Endometrium (tissue), 2 donors: ENCODE measurements at regions not wholly inside any gene's neighbourhood (a gene's known extent, or its start where the extent isn't known, plus 50 kb on each side); places are given as distances from the start of the nearest gene placed in this dataset.

Experiments used
- FAIRE-seq: peaks from 2 replicates; lab custom pipeline; 2012; peaks lifted over from hg19 to GRCh38; lab: Jason Lieb, UNC
- donor health status: control.
- donor health status: control.

DNA sequence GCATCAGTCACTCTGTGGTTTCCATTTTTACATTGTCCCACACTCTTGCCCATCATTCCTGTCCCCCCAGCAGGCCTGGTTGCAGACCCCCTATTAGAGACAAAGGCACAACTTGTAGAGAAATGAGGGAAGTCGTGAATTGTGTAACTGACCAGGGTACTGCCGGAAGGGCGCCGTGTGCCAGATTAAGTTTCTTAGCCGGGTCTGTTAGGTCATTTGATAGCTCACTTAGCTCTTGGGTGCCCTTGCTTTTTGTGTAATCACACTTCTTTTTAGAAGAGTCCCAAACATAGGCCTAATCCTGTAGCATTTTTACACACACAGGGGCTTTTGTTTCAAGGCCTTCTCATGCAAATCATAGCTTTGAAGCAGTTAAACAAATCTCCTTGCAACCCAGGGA, 87.2 kb downstream of the CTAGE1 start:
- no peak for FAIRE-seq

- FAIRE-seq: no peak
These were observed 92.3 kb downstream of the CTAGE1 start for GRCh38 chr18:22325396-22325795.

GRCh38 chr18:22324191-22325131, 93.3 kb downstream of the CTAGE1 start:
- no peak for FAIRE-seq

DNA sequence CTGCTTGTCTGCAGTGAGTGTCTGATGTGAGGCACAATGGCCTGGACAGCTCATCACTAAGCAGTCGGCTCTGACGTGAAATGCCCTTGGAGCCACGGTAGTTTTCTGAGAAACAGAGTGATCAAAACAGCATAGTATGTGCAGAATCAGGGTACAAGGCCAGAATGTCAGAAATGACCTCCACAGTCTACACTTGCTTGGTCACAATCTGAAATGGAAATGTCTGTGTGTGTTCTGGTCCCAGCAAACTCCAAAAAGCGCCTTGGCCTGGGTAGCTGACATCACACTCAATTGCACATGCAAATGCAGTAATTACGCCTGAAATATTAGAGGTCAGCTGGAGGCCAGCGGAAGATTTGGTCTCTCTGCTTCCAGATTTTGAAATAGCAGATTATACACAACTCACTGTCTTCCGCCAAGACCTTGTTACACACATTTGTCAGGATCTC, 95.4 kb downstream of the CTAGE1 start:
- FAIRE-seq: no peak

GRCh38 chr18:22320771-22321170, 96.9 kb downstream of the CTAGE1 start:
- FAIRE-seq: no peak

GRCh38 chr18:22320155-22320554, 97.6 kb downstream of the CTAGE1 start:
- FAIRE-seq: no peak

DNA sequence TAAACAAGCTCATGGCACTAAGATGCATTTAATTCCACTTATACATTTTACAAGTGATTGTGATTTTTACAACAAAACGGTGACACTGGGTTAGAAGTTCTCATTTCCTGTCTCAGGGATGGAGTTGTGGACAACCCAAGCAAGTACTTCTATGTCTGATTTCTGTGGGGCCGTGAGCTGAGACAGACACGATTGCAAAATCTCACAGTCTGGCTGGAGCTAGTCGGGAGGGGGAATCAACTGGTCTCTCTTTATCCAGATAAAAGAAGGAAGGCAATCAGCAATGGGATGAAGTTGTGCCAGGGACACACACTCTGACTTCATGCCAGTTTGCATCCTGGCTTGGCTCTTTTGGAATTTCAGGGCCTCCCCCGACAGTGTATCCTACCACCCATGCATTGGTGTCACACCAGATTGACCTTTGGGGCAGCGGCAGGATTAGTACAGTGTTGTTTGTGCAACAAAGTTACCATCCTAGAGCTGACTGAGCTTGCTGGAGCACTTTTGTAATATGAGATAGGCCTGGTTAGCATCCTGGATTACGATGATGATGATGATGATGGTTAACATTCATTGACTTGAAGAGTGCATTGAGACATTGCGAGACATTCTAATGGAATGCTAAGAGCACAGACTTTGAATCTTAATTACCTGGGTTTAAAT, 98.8 kb downstream of the CTAGE1 start:
- FAIRE-seq: no peak

GRCh38 chr18:22314420-22314819, 103.3 kb downstream of the CTAGE1 start:
- FAIRE-seq: no peak

- no peak for FAIRE-seq
These were observed 103.7 kb downstream of the CTAGE1 start for GRCh38 chr18:22314001-22314400.

- FAIRE-seq: no peak
These were observed 106.4 kb downstream of the CTAGE1 start for GRCh38 chr18:22311301-22311700.

- no peak for FAIRE-seq
These were observed 108.5 kb downstream of the CTAGE1 start for GRCh38 chr18:22309191-22309590.

- no peak for FAIRE-seq
These were observed 110.2 kb downstream of the CTAGE1 start for GRCh38 chr18:22307528-22307927.

DNA sequence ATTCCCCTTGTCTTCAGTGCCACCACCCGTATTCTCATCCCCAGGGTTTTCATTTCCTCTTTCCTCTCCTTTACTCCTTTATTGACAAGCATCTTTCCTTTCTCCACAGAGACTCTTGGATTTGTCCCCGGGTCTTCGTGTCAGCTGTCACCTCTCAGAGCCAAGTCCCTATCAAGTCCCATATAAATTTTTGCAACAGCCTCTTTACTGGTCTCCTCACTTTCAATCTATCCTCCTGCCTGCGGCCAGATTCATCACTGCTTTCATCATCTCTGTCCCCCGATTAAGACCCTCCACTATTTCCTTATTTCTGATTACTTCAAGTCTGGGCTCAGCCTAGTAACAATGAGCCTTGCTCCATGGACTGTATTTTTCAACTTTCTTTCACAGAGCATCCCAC, 113.8 kb downstream of the CTAGE1 start:
- no peak for FAIRE-seq

GRCh38 chr18:22302144-22302543, 115.6 kb downstream of the CTAGE1 start:
- FAIRE-seq: no peak

GRCh38 chr18:22300665-22301636, 116.8 kb downstream of the CTAGE1 start:
- peak; percentile 39 for FAIRE-seq

DNA sequence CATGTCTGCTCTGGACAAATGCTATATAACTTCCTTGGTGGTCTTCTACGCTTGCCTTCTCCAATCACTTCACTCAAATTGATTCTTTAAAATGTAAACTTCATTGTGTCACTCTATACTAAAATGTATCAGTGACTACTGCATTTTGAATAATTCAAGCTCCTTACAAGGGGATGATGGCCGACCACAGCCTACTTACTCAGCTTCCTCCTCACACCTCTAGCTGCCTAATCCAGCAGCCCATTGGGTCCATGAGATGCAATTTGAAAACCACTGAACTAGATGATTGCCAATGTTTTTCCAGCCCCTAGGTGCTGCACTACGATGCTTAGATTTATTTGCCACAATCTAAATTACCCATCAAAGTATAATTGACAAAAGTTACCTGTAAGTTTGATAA, 120.7 kb downstream of the CTAGE1 start:
- FAIRE-seq: no peak

- FAIRE-seq: no peak
These were observed 121.4 kb downstream of the CTAGE1 start for GRCh38 chr18:22296304-22296703.

- no peak for FAIRE-seq
These were observed 124.0 kb downstream of the GATA6 start for GRCh38 chr18:22293417-22293816.

DNA sequence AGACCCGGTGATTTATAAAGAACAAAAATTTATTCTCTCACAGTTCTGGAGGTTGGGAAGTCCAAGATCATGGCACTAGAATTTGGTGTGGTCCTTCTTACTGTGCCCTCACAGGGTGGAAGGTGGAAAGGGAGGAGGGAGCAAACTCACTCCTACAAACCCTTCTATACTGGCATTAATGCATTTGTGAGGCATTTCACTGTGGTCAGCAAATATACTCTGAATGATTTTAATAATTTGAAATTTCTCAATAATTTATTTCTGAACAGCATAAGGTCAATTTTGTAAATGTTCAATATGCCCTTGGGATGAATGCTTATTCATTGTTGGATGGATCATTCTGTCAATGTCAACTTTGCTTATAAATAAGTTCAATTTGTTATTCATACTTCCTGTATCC, 120.6 kb downstream of the GATA6 start:
- no peak for FAIRE-seq

GRCh38 chr18:22286585-22286984, 117.2 kb downstream of the GATA6 start:
- FAIRE-seq: no peak

DNA sequence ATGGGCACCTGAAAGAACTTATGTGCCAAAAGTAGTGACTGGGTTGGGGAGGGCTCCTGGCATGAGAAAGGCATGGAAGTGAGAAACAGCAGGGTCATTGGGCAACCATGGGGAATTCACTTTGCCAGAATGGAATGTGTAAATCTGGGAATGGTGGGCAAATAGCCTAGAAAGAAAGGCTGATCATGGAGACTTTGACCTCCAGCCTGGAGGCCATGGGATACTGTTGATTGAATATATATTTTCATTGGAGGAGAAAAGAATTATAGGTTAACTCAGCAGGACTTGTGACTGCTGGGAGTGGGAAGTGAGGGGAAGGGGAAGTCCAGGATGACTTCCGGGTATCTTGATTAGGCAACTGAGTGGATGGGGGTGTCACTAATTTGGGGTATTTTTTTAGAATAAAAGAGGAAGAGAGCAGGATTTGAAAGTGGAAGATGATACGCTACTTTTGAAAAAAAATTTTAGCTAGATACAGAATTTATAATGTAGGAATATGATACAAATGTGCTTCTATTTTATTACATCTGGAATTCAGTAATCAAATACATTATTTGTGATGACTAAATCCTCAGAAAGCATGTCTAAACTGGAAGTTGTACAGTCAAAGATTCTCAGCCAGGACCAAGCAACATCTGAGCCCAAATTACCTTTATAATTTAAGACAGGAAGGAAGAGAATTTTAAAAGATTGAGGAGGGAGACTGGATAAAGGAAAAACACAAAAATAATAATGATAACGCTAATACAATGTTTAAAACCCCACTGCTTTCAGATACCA, 116.2 kb downstream of the GATA6 start:
- FAIRE-seq: no peak
